C4-2B (cell line): ENCODE measurements at regions not wholly inside any gene's neighbourhood (a gene's known extent, or its start where the extent isn't known, plus 50 kb on each side); places are given as distances from the start of the nearest gene placed in this dataset.

Experiments
- ZFX ChIP-seq: fragments of 450-650 bp; IDR thresholded peaks from 2 replicates; pipeline ENCODE4 v1.6.1; 2017
- TF ChIP-seq, protein P1 (sequence below): fragments of 450-650 bp; conservative IDR thresholded peaks from 2 replicates; pipeline ENCODE4 v1.5.1; 2017; ENCODE audit warnings: mild to moderate bottlenecking

DNA sequence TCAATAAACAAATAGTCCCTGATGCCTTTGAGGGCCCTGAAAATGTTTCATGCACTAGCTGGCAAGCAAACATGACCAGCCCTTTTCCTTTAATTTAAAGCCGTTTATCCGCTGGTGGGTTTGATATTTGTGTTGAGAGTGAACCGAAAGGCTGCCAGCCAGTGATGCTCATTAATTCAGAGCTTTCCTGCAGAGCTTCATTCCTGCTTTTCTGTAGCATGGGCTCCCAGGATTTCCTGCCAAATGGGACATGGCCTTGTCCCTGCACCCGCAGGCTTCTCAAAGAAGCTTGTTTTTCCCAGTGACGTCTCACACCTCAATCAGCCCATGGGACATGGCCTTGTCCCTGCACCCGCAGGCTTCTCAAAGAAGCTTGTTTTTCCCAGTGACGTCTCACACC lies 219.6 kb downstream of the MTHFS start:
- TF ChIP-seq, protein P1, sequence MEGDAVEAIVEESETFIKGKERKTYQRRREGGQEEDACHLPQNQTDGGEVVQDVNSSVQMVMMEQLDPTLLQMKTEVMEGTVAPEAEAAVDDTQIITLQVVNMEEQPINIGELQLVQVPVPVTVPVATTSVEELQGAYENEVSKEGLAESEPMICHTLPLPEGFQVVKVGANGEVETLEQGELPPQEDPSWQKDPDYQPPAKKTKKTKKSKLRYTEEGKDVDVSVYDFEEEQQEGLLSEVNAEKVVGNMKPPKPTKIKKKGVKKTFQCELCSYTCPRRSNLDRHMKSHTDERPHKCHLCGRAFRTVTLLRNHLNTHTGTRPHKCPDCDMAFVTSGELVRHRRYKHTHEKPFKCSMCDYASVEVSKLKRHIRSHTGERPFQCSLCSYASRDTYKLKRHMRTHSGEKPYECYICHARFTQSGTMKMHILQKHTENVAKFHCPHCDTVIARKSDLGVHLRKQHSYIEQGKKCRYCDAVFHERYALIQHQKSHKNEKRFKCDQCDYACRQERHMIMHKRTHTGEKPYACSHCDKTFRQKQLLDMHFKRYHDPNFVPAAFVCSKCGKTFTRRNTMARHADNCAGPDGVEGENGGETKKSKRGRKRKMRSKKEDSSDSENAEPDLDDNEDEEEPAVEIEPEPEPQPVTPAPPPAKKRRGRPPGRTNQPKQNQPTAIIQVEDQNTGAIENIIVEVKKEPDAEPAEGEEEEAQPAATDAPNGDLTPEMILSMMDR, result no peak
- TF ChIP-seq ZFX, result no peak
